ENCODE measurements at regions not wholly inside any gene's neighbourhood (a gene's known extent, or its start where the extent isn't known, plus 50 kb on each side); places are given as distances from the start of the nearest gene placed in this dataset.
"Not testable (repeated sequence)": the region's sequence is repeated elsewhere in the genome, so short reads cannot be mapped to it uniquely, and the experiment has no call there.

GRCh38 chr12:5160827-5161226, 117.1 kb downstream of the KCNA5 start:
- DNase-seq (ENCODE audit: low spot score in 2 of 2): no peak
- FAIRE-seq: no peak

GRCh38 chr12:5163661-5164060, 120.0 kb downstream of the KCNA5 start:
- FAIRE-seq (no peak), DNase-seq (ENCODE audit: low spot score in 2 of 2) (no peak)

GRCh38 chr12:5165296-5165970, 121.8 kb downstream of the KCNA5 start:
- FAIRE-seq: no peak
- DNase-seq (ENCODE audit: low spot score in 2 of 2): no peak

GRCh38 chr12:5166976-5167375, 123.3 kb downstream of the KCNA5 start:
- DNase-seq (ENCODE audit: low spot score in 2 of 2): no peak
- no peak for FAIRE-seq

- DNase-seq (ENCODE audit: low spot score in 2 of 2) (no peak), FAIRE-seq (no peak)
Observed at GRCh38 chr12:5168148-5168547, 124.5 kb downstream of the KCNA5 start.

- FAIRE-seq (no peak), DNase-seq (ENCODE audit: low spot score in 2 of 2) (no peak)
Observed at GRCh38 chr12:5170844-5171243, 127.2 kb downstream of the KCNA5 start.

- DNase-seq (ENCODE audit: low spot score in 2 of 2) (peak in 1 of 2 donors; percentile 54), FAIRE-seq (no peak)
Observed at GRCh38 chr12:5171701-5172100, 128.0 kb downstream of the KCNA5 start.

GRCh38 chr12:5172886-5173285, 129.2 kb downstream of the KCNA5 start:
- DNase-seq (ENCODE audit: low spot score in 2 of 2): no peak
- no peak for FAIRE-seq

GRCh38 chr12:5173511-5174011, 129.9 kb downstream of the KCNA5 start:
- FAIRE-seq (no peak), DNase-seq (ENCODE audit: low spot score in 2 of 2) (no peak)

- DNase-seq (ENCODE audit: low spot score in 2 of 2); FAIRE-seq: not testable (repeated sequence)
Observed at GRCh38 chr12:5175415-5175814, 131.7 kb downstream of the KCNA5 start.

GRCh38 chr12:5176036-5176435, 132.4 kb downstream of the KCNA5 start:
- DNase-seq (ENCODE audit: low spot score in 2 of 2) (no peak), FAIRE-seq (no peak)

GRCh38 chr12:5177096-5177495, 133.4 kb downstream of the KCNA5 start:
- FAIRE-seq: no peak
- no peak for DNase-seq (ENCODE audit: low spot score in 2 of 2)

GRCh38 chr12:5177731-5178130, 134.1 kb downstream of the KCNA5 start:
- FAIRE-seq: no peak
- DNase-seq (ENCODE audit: low spot score in 2 of 2): no peak

GRCh38 chr12:5178571-5178970, 134.9 kb downstream of the KCNA5 start:
- FAIRE-seq (no peak), DNase-seq (ENCODE audit: low spot score in 2 of 2) (no peak)

GRCh38 chr12:5180496-5180895, 136.8 kb downstream of the KCNA5 start:
- no peak for DNase-seq (ENCODE audit: low spot score in 2 of 2)
- no peak for FAIRE-seq

- FAIRE-seq: no peak
- DNase-seq (ENCODE audit: low spot score in 2 of 2): no peak
Observed at GRCh38 chr12:5184186-5184585, 140.5 kb downstream of the KCNA5 start.

GRCh38 chr12:5185435-5186069, 141.9 kb downstream of the KCNA5 start:
- FAIRE-seq (no peak), DNase-seq (ENCODE audit: low spot score in 2 of 2) (no peak)

- FAIRE-seq (peak; percentile 33), DNase-seq (ENCODE audit: low spot score in 2 of 2) (no peak)
Observed at GRCh38 chr12:5186715-5187114, 143.0 kb downstream of the KCNA5 start.

- DNase-seq (ENCODE audit: low spot score in 2 of 2) (no peak), FAIRE-seq (no peak)
Observed at GRCh38 chr12:5187136-5187535, 143.5 kb downstream of the KCNA5 start.

- no peak for DNase-seq (ENCODE audit: low spot score in 2 of 2)
- no peak for FAIRE-seq
Observed at GRCh38 chr12:5188472-5188871, 144.8 kb downstream of the KCNA5 start.

GRCh38 chr12:5189173-5189572, 145.5 kb downstream of the KCNA5 start:
- FAIRE-seq (no peak), DNase-seq (ENCODE audit: low spot score in 2 of 2) (no peak)
